BLaER1 treated with 17β-estradiol and CSF1 and Interleukin-3, amounts not matched to agents 10 nM and 100 nM (cell line): ENCODE measurements at regions not wholly inside any gene's neighbourhood (a gene's known extent, or its start where the extent isn't known, plus 50 kb on each side); places are given as distances from the start of the nearest gene placed in this dataset.

Experiments
- H3K27ac ChIP-seq, 11 experiments: shearing (Covaris generic); formaldehyde crosslinking; 2 replicates each; pipeline ENCODE4 v1.8.1; 2022
- H3K27me3 ChIP-seq, 11 experiments: shearing (Covaris generic); formaldehyde crosslinking; 2 replicates each; pipeline ENCODE4 v1.8.1; 2022
- H3K36me3 ChIP-seq, 11 experiments: shearing (Covaris generic); formaldehyde crosslinking; 2 replicates each; pipeline ENCODE4 v1.8.1; 2022
- H3K4me1 ChIP-seq, 10 experiments: shearing (Covaris generic); formaldehyde crosslinking; 2 replicates each; pipeline ENCODE4 v1.8.1; 2022
- H3K4me2 ChIP-seq, 11 experiments: shearing (Covaris generic); formaldehyde crosslinking; 2 replicates each; pipeline ENCODE4 v1.8.1; 2022
- H3K4me3 ChIP-seq, 10 experiments: shearing (Covaris generic); formaldehyde crosslinking; 2 replicates each; pipeline ENCODE4 v1.8.1; 2022
- H3K9ac ChIP-seq, 11 experiments: shearing (Covaris generic); formaldehyde crosslinking; 2 replicates each; pipeline ENCODE4 v1.8.1; 2022
- H3K9me3 ChIP-seq, 11 experiments: shearing (Covaris generic); formaldehyde crosslinking; replicated peaks in 1 of 11; 2 replicates each; pipeline ENCODE4 v1.8.1; 2022
- H4K20me1 ChIP-seq, 11 experiments: shearing (Covaris generic); formaldehyde crosslinking; 2 replicates each; pipeline ENCODE4 v1.8.1; 2022
- Cebpa-rat ChIP-seq, 11 experiments: shearing (Covaris generic); IDR thresholded peaks; 2 replicates each; pipeline ENCODE4 v1.8.1; 2022

GRCh38 chr12:89023936-89024335 lies 328.4 kb downstream of the DUSP6 start:
- H3K27ac ChIP-seq: no peak overlapping the region
- H3K36me3 ChIP-seq: no peaks in the 10 kb centered on the region
- H3K4me2 ChIP-seq: no peak overlapping the region

GRCh38 chr12:89020689-89021088 lies 331.6 kb downstream of the DUSP6 start:
- no peak overlapping the region for H3K4me3 ChIP-seq
- H3K36me3 ChIP-seq: no peaks in the 10 kb centered on the region
- no peaks in the 10 kb centered on the region for H3K9me3 ChIP-seq
- H3K9ac ChIP-seq: no peak overlapping the region
- no peak for TF ChIP-seq Cebpa-rat (IDR thresholded peaks at IDR 0.05)
- no peak overlapping the region for H3K4me2 ChIP-seq
- H3K27me3 ChIP-seq: no peaks in the 10 kb centered on the region
- H3K27ac ChIP-seq: no peak overlapping the region
- no peaks in the 10 kb centered on the region for H4K20me1 ChIP-seq
- peaks cover 0 to 17% (median 0%) of the 10 kb centered on the region in 10 experiments; a peak in 5 of 20 replicates for H3K4me1 ChIP-seq

More at GRCh38 chr12:89023936-89024335, 328.4 kb downstream of the DUSP6 start:
- no peaks in the 10 kb centered on the region for H4K20me1 ChIP-seq
- no peak overlapping the region for H3K4me3 ChIP-seq
- no peak for TF ChIP-seq Cebpa-rat (IDR thresholded peaks at IDR 0.05)
- H3K9me3 ChIP-seq: no peaks in the 10 kb centered on the region
- H3K4me1 ChIP-seq: peaks cover 0 to 13% (median 0%) of the 10 kb centered on the region in 10 experiments; a peak in 5 of 20 replicates
- H3K27me3 ChIP-seq: no peaks in the 10 kb centered on the region
- no peak overlapping the region for H3K9ac ChIP-seq

GRCh38 chr12:89020121-89020480 lies 332.2 kb downstream of the DUSP6 start:
- no peak for TF ChIP-seq Cebpa-rat (IDR thresholded peaks at IDR 0.05)
- no peaks in the 10 kb centered on the region for H3K36me3 ChIP-seq
- no peak overlapping the region for H3K9ac ChIP-seq
- H3K9me3 ChIP-seq: no peaks in the 10 kb centered on the region
- no peaks in the 10 kb centered on the region for H4K20me1 ChIP-seq
- no peak overlapping the region for H3K4me3 ChIP-seq
- H3K4me2 ChIP-seq: peak overlapping the region in 4 of 11 experiments; percentile 50 to 81 (median 65); a peak in 4 of 22 replicates
- H3K27me3 ChIP-seq: no peaks in the 10 kb centered on the region
- peaks cover 0 to 17% (median 0%) of the 10 kb centered on the region in 10 experiments; a peak in 5 of 20 replicates for H3K4me1 ChIP-seq
- H3K27ac ChIP-seq: no peak overlapping the region

GRCh38 chr12:89019439-89020120 lies 332.7 kb downstream of the DUSP6 start:
- peaks cover 0 to 17% (median 0%) of the 10 kb centered on the region in 10 experiments; a peak in 5 of 20 replicates for H3K4me1 ChIP-seq
- no peaks in the 10 kb centered on the region for H3K9me3 ChIP-seq
- H4K20me1 ChIP-seq: no peaks in the 10 kb centered on the region
- no peak for TF ChIP-seq Cebpa-rat (IDR thresholded peaks at IDR 0.05)
- H3K4me2 ChIP-seq: peak overlapping the region in 9 of 11 experiments; percentile 15 to 81 (median 43); a peak in 10 of 22 replicates
- H3K27me3 ChIP-seq: no peaks in the 10 kb centered on the region
- H3K36me3 ChIP-seq: no peaks in the 10 kb centered on the region
- 0 out of 22 replicates have a peak overlapping the region, but pooled peaks of 1 of the 11 experiments have one; percentile 3 for H3K27ac ChIP-seq
- H3K9ac ChIP-seq: peak overlapping the region in 5 of 11 experiments; percentile 32 to 48 (median 37); a peak in 3 of 22 replicates
- H3K4me3 ChIP-seq: peak overlapping the region in 3 of 10 experiments; percentile 29 to 38 (median 36); a peak in 3 of 20 replicates

GRCh38 chr12:89016970-89017778 lies 335.1 kb downstream of the DUSP6 start:
- no peaks in the 10 kb centered on the region for H3K36me3 ChIP-seq
- no peak for TF ChIP-seq Cebpa-rat (IDR thresholded peaks at IDR 0.05)
- peaks cover 0 to 17% (median 0%) of the 10 kb centered on the region in 10 experiments; a peak in 5 of 20 replicates for H3K4me1 ChIP-seq
- H3K27me3 ChIP-seq: no peaks in the 10 kb centered on the region
- no peak overlapping the region for H3K9ac ChIP-seq
- no peaks in the 10 kb centered on the region for H3K9me3 ChIP-seq
- H3K4me2 ChIP-seq: peak overlapping the region in 2 of 11 experiments; percentile 12 to 16; a peak in 2 of 22 replicates
- no peaks in the 10 kb centered on the region for H4K20me1 ChIP-seq
- H3K4me3 ChIP-seq: no peak overlapping the region
- H3K27ac ChIP-seq: no peak overlapping the region

- Histone ChIP-seq H3K36me3 (no peaks in the 10 kb centered on the region), H3K27me3 (no peaks in the 10 kb centered on the region), H3K9me3 (no peaks in the 10 kb centered on the region), H3K4me1 (peaks cover 0 to 17% (median 0%) of the 10 kb centered on the region in 10 experiments; a peak in 5 of 20 replicates), H3K4me3 (no peak overlapping the region), H3K27ac (no peak overlapping the region), H3K4me2 (no peak overlapping the region), H3K9ac (no peak overlapping the region), H4K20me1 (no peaks in the 10 kb centered on the region)
- no peak for TF ChIP-seq Cebpa-rat (IDR thresholded peaks at IDR 0.05)
Observed at GRCh38 chr12:89015419-89015818, 336.9 kb downstream of the DUSP6 start.

- H3K27ac ChIP-seq: no peak overlapping the region
- no peaks in the 10 kb centered on the region for H4K20me1 ChIP-seq
- no peaks in the 10 kb centered on the region for H3K9me3 ChIP-seq
- TF ChIP-seq Cebpa-rat (IDR thresholded peaks at IDR 0.05): no peak
- H3K27me3 ChIP-seq: no peaks in the 10 kb centered on the region
- H3K36me3 ChIP-seq: no peaks in the 10 kb centered on the region
- no peak overlapping the region for H3K4me3 ChIP-seq
- H3K9ac ChIP-seq: no peak overlapping the region
- 0 out of 22 replicates have a peak overlapping the region, but pooled peaks of 1 of the 11 experiments have one; percentile 0 for H3K4me2 ChIP-seq
- H3K4me1 ChIP-seq: peaks cover 0 to 23% (median 0%) of the 10 kb centered on the region in 10 experiments; a peak in 3 of 20 replicates
Observed at GRCh38 chr12:88998421-88998820, 353.9 kb downstream of the DUSP6 start.

- no peaks in the 10 kb centered on the region for H3K36me3 ChIP-seq
- no peak overlapping the region for H3K27ac ChIP-seq
- no peak overlapping the region for H3K9ac ChIP-seq
- no peak overlapping the region for H3K4me3 ChIP-seq
- H3K4me1 ChIP-seq: peaks cover 0 to 23% (median 0%) of the 10 kb centered on the region in 10 experiments; a peak in 2 of 20 replicates
- no peak for TF ChIP-seq Cebpa-rat (IDR thresholded peaks at IDR 0.05)
- no peaks in the 10 kb centered on the region for H4K20me1 ChIP-seq
- H3K27me3 ChIP-seq: no peaks in the 10 kb centered on the region
- no peaks in the 10 kb centered on the region for H3K9me3 ChIP-seq
- H3K4me2 ChIP-seq: peak overlapping the region in 2 of 11 experiments; percentile 14 to 28; a peak in 4 of 22 replicates
Observed at GRCh38 chr12:88996200-88996788, 356.0 kb downstream of the DUSP6 start.

- Histone ChIP-seq H3K36me3 (no peaks in the 10 kb centered on the region), H3K4me1 (peaks cover 0 to 23% (median 0%) of the 10 kb centered on the region in 10 experiments; a peak in 2 of 20 replicates), H3K9ac (no peak overlapping the region), H3K27me3 (no peaks in the 10 kb centered on the region), H3K9me3 (no peaks in the 10 kb centered on the region), H4K20me1 (no peaks in the 10 kb centered on the region), H3K4me2 (no peak overlapping the region), H3K27ac (no peak overlapping the region), H3K4me3 (no peak overlapping the region)
- TF ChIP-seq Cebpa-rat (IDR thresholded peaks at IDR 0.05): no peak
Observed at GRCh38 chr12:88994971-88995370, 357.3 kb downstream of the DUSP6 start.
